K562 (cell line): ENCODE measurements at regions not wholly inside any gene's neighbourhood (a gene's known extent, or its start where the extent isn't known, plus 50 kb on each side); places are given as distances from the start of the nearest gene placed in this dataset.
"Not testable (repeated sequence)": the region's sequence is repeated elsewhere in the genome, so short reads cannot be mapped to it uniquely, and the experiment has no call there.

Experiments used
- ATAC-seq: fragments of 200-7000 bp; cut with Tn5 transposase; 3 replicates; pipeline ENCODE4 v1.9.1; 2020; ENCODE audit warnings: moderate library complexity
- BruUV-seq: library from RNA; stranded (reverse); fragments of 400-500 nt; replicated peaks from 2 replicates; lab custom pipeline; 2021; lab: Mats Ljungman, UMichigan
- CTCF ChIA-PET: fragments of 300-600 bp; formaldehyde crosslinking; extraction: SDS; loops from one replicate; lab custom pipeline; 2021; ENCODE audit warnings: low intra/inter-chr PET ratio; lab: Yijun Ruan, JAX
- POLR2A ChIA-PET: fragments of 300-600, 350-650 bp; sonication (Branson Sonifier 250); formaldehyde crosslinking; extraction: SDS; loops from one replicate; lab custom pipeline; 2021; ENCODE audit warnings: antibody characterized with exemption, inconsistent platforms; lab: Yijun Ruan, JAX
- DNase-seq, 4 experiments: peaks; one replicate each; pipeline versions ENCODE4 v3.0.0 to v3.0.0-alpha.2; 2011 to 2018; ENCODE audit warnings: low spot score in 3 of 4, mixed read lengths in 3 of 4; ENCODE audit errors: extremely low read depth in 1 of 4
- FAIRE-seq: peaks from 2 replicates; lab custom pipeline; 2011; peaks lifted over from hg19 to GRCh38; lab: Jason Lieb, UNC
- H2AFZ ChIP-seq: 2 replicates; pipeline ENCODE4 v1.6.0; 2011; ENCODE audit warnings: low read depth, low read length, control low read depth, inconsistent platforms
- H3K27ac ChIP-seq: fragments of 200-600 bp; 3 replicates; pipeline ENCODE4 v1.8.0; 2011; ENCODE audit warnings: low read depth, mild to moderate bottlenecking, control low read depth, inconsistent platforms, low read length, moderate library complexity, mixed read lengths; ENCODE audit errors: extremely low read depth
- H3K27me3 ChIP-seq, 2 experiments: fragments of 300-600 bp in 1 of 2; 2 replicates in 1 of 2; 3 replicates in 1 of 2; pipeline versions ENCODE4 v1.6.0 to v1.8.0; 2011; ENCODE audit warnings: inconsistent platforms in 2 of 2, low read length in 2 of 2, mild to moderate bottlenecking in 1 of 2, mixed read lengths in 1 of 2, moderate library complexity in 1 of 2; ENCODE audit not compliant: control insufficient read depth in 2 of 2, insufficient read depth in 2 of 2
- H3K36me3 ChIP-seq: fragments of 300-600 bp; 3 replicates; pipeline ENCODE4 v1.8.0; 2011; ENCODE audit warnings: mild to moderate bottlenecking, low read length, inconsistent platforms; ENCODE audit not compliant: control insufficient read depth, insufficient read depth
- H3K4me1 ChIP-seq, 2 experiments: fragments of 200-600 bp in 1 of 2; replicated peaks in 1 of 2; 2 replicates in 1 of 2; 3 replicates in 1 of 2; pipeline versions ENCODE4 v1.5.1 to v1.8.0; 2011; ENCODE audit warnings: inconsistent platforms in 2 of 2, low read length in 2 of 2, mild to moderate bottlenecking in 1 of 2, mixed read lengths in 1 of 2, moderate library complexity in 1 of 2; ENCODE audit not compliant: control insufficient read depth in 2 of 2, insufficient read depth in 2 of 2
- H3K4me2 ChIP-seq: 2 replicates; pipeline ENCODE4 v1.6.1; 2011; ENCODE audit warnings: low read length, control low read depth, inconsistent platforms, mixed read lengths; ENCODE audit not compliant: insufficient read depth
- H3K4me3 ChIP-seq: fragments of 200-600 bp; sonication (generic), shearing (Covaris generic); 2 replicates; pipeline ENCODE4 v1.5.1; 2016; ENCODE audit warnings: control low read depth, inconsistent platforms
- H3K79me2 ChIP-seq: fragments of 200-600 bp; 3 replicates; pipeline ENCODE4 v1.8.0; 2011; ENCODE audit warnings: low read length, inconsistent platforms; ENCODE audit not compliant: control insufficient read depth, insufficient read depth
- H3K9ac ChIP-seq, 2 experiments: 2 replicates each; pipeline versions ENCODE4 v1.6.0 to v1.6.1; 2011; ENCODE audit warnings: low read depth in 2 of 2, low read length in 2 of 2, control low read depth in 1 of 2, inconsistent platforms in 1 of 2, mild to moderate bottlenecking in 1 of 2, mixed read lengths in 1 of 2; ENCODE audit not compliant: insufficient read depth in 1 of 2
- H3K9me1 ChIP-seq: one replicate; pipeline ENCODE4 v1.6.0; 2011; ENCODE audit warnings: inconsistent platforms, mild to moderate bottlenecking, low read length, moderate library complexity; ENCODE audit not compliant: control insufficient read depth, insufficient read depth
- H3K9me3 ChIP-seq: replicated peaks from 2 replicates; pipeline ENCODE4 v1.5.1; 2011; ENCODE audit warnings: low read depth, low read length, inconsistent platforms; ENCODE audit not compliant: control insufficient read depth, insufficient read depth
- H4K20me1 ChIP-seq: replicated peaks from 2 replicates; pipeline ENCODE4 v1.6.1; 2011; ENCODE audit warnings: low read length, inconsistent platforms, mixed read lengths; ENCODE audit not compliant: control insufficient read depth, insufficient read depth
- ATF3 ChIP-seq, 2 experiments: fragments of 450-650 bp in 1 of 2; sonication (generic) in 1 of 2; formaldehyde crosslinking in 1 of 2; IDR thresholded peaks in 1 of 2; conservative IDR thresholded peaks in 1 of 2; 2 replicates each; pipeline versions ENCODE4 v1.6.1 to v1.8.1; 2016 to 2023; ENCODE audit warnings: mild to moderate bottlenecking in 2 of 2, moderate library complexity in 2 of 2, inconsistent platforms in 1 of 2, missing genetic modification reagents in 1 of 2
- ATF7 ChIP-seq: fragments of 450-650 bp; IDR thresholded peaks from 2 replicates; pipeline ENCODE4 v1.7.1; 2014; ENCODE audit warnings: mild to moderate bottlenecking, moderate library complexity
- CREM ChIP-seq: IDR thresholded peaks from 2 replicates; pipeline ENCODE4 v1.6.1; 2014; ENCODE audit warnings: antibody characterized with exemption, low read depth
- CXXC5 ChIP-seq: fragments of 250-450 bp; sonication (Bioruptor Pico); IDR thresholded peaks from 2 replicates; pipeline ENCODE4 v1.8.0; 2022; ENCODE audit warnings: inconsistent platforms, mild to moderate bottlenecking, moderate library complexity
- DPF2 ChIP-seq: fragments of 450-650 bp; IDR thresholded peaks from 2 replicates; pipeline ENCODE4 v1.6.1; 2016
- FOXM1 ChIP-seq, 2 experiments: fragments of 450-650 bp in 1 of 2; sonication (generic) in 1 of 2; formaldehyde crosslinking in 1 of 2; IDR thresholded peaks; 2 replicates each; pipeline versions ENCODE4 v1.6.1 to v1.9.0; 2017 to 2022; ENCODE audit warnings: low read depth in 2 of 2, mild to moderate bottlenecking in 2 of 2, missing genetic modification reagents in 1 of 2, moderate library complexity in 1 of 2
- GABPA ChIP-seq: fragments of 200-800 bp; sonication (Bioruptor generic); conservative IDR thresholded peaks from 2 replicates; pipeline ENCODE4 v1.6.1; 2016; ENCODE audit warnings: low read depth, missing genetic modification characterization, missing compliant biosample characterization
- HDAC2 ChIP-seq: fragments of 450-650 bp; IDR thresholded peaks from 2 replicates; pipeline ENCODE4 v1.6.1; 2016; ENCODE audit warnings: mild to moderate bottlenecking
- HDAC3 ChIP-seq: fragments of 450-650 bp; IDR thresholded peaks from 2 replicates; pipeline ENCODE4 v1.6.1; 2018; ENCODE audit warnings: borderline replicate concordance, mild to moderate bottlenecking, moderate library complexity; ENCODE audit not compliant: partially characterized antibody
- MAFK ChIP-seq: IDR thresholded peaks from 2 replicates; pipeline ENCODE4 v1.6.1; 2011; ENCODE audit warnings: low read length, improper control_type of control experiment
- MEF2A ChIP-seq: IDR thresholded peaks from 2 replicates; pipeline ENCODE4 v1.6.1; 2011; ENCODE audit warnings: low read depth, mild to moderate bottlenecking, low read length, moderate library complexity; ENCODE audit not compliant: control insufficient read depth
- SMARCA4 ChIP-seq: fragments of 450-650 bp; IDR thresholded peaks from 2 replicates; pipeline ENCODE4 v1.6.1; 2016
- SPI1 ChIP-seq: IDR thresholded peaks from 2 replicates; pipeline ENCODE4 v1.6.1; 2011; ENCODE audit warnings: low read depth, low read length, control low read depth, borderline replicate concordance
- TAF9B ChIP-seq: fragments of 450-650 bp; IDR thresholded peaks from 2 replicates; pipeline ENCODE4 v1.6.1; 2018; ENCODE audit warnings: mild to moderate bottlenecking; ENCODE audit not compliant: partially characterized antibody
- TAL1 ChIP-seq: fragments of 450-650 bp; IDR thresholded peaks from 2 replicates; pipeline ENCODE4 v1.6.1; 2016; ENCODE audit warnings: mild to moderate bottlenecking
- ZKSCAN8 ChIP-seq: fragments of 200-800 bp; sonication (Bioruptor generic); IDR thresholded peaks from 2 replicates; pipeline ENCODE4 v1.6.1; 2016; ENCODE audit warnings: missing genetic modification characterization, missing compliant biosample characterization
- ZMIZ1 ChIP-seq, 2 experiments: fragments of 150-350 bp in 1 of 2; IDR thresholded peaks; 2 replicates each; pipeline ENCODE4 v1.6.1; 2012 to 2016; ENCODE audit warnings: low read depth in 2 of 2, low read length in 2 of 2, mild to moderate bottlenecking in 1 of 2, moderate library complexity in 1 of 2
- ZNF175 ChIP-seq: fragments of 200-800 bp; sonication (Bioruptor generic); IDR thresholded peaks from 2 replicates; pipeline ENCODE4 v1.6.1; 2016; ENCODE audit warnings: low read depth, mild to moderate bottlenecking, missing genetic modification characterization, missing compliant biosample characterization
- ZNF766 ChIP-seq: fragments of 200-800 bp; sonication (Bioruptor generic); conservative IDR thresholded peaks from 2 replicates; pipeline ENCODE4 v1.6.1; 2016; ENCODE audit warnings: missing genetic modification characterization, missing compliant biosample characterization
- WGBS: fragments of 100-300 bp; shearing (Covaris generic); methylation state at CpG from one replicate; pipeline ENCODE4 v1.1.6; 2016; ENCODE audit warnings: low coverage, mixed read lengths; ENCODE audit not compliant: insufficient coverage; ENCODE audit errors: missing lambda C conversion rate; 5-methylcytosine and 5-hydroxymethylcytosine counted together
- in situ Hi-C: fragments of 300-500 bp; cut with MboI; formaldehyde crosslinking; loops from 4 replicates; pipeline ENCODE4 v1.15.0; 2018; ENCODE audit warnings: inconsistent platforms, mixed read lengths
- intact Hi-C: fragments of 100-400 bp; cut with micrococcal nuclease; formaldehyde crosslinking; loops from 2 replicates; pipeline ENCODE4 v1.14.2; 2022

- H3K9me1 ChIP-seq; POLR2A ChIA-PET; H3K4me3 ChIP-seq; CTCF ChIA-PET; H2AFZ ChIP-seq; H3K27me3 ChIP-seq; in situ Hi-C loops; H3K4me2 ChIP-seq; BruUV-seq; H3K9me3 ChIP-seq; FAIRE-seq; H3K4me1 ChIP-seq; intact Hi-C loops; H3K79me2 ChIP-seq; H3K36me3 ChIP-seq; H3K9ac ChIP-seq; H4K20me1 ChIP-seq; TF ChIP-seq ATF3 (CRISPR knock-in tag; conservative IDR thresholded peaks at IDR 0.05); FOXM1 (CRISPR knock-in tag; IDR thresholded peaks at IDR 0.05; ENCODE audit: low read depth): not testable (repeated sequence)
- 0% methylated on average over 1 of the region's 2 CpGs for WGBS
- peak overlapping the region; percentile 54; the same call in 1 of the 3 replicates for H3K27ac ChIP-seq
- ATAC-seq = peak; percentile 85
- peak in 1 of 4 experiments; percentile 82 for DNase-seq
- TF ChIP-seq ATF3 (IDR thresholded peaks at IDR 0.05) (peak; percentile 83), SPI1 (peak; percentile 70), ZNF175 (CRISPR knock-in tag) (0 out of 2 replicates have a peak, but pooled peaks have one; percentile 39), TAL1 (peak; percentile 82), SMARCA4 (peak; percentile 81), TAF9B (peak; percentile 41), DPF2 (peak; percentile 72), ZNF766 (CRISPR knock-in tag) (peak; percentile 68), CXXC5 (CRISPR knock-in tag) (0 out of 2 replicates have a peak, but pooled peaks have one; percentile 20), MEF2A (peak; percentile 67), ZMIZ1 (IDR thresholded peaks at IDR 0.05; ENCODE audit: low read depth in 2 of 2, low read length in 2 of 2) (peak in 1 of 2 experiments; percentile 74; a peak in 2 of 4 replicates), CREM (peak; percentile 44; the same call in 1 of the 2 replicates), ATF7 (peak; percentile 59; the same call in 1 of the 2 replicates), ZKSCAN8 (CRISPR knock-in tag) (peak; percentile 96), GABPA (tag) (peak; percentile 60), HDAC3 (peak; percentile 78), FOXM1 (IDR thresholded peaks at IDR 0.05; ENCODE audit: low read depth) (peak; percentile 21; the same call in 1 of the 2 replicates), MAFK (peak; percentile 31; the same call in 1 of the 2 replicates), HDAC2 (peak; percentile 81; the same call in 1 of the 2 replicates)
These were observed 91.7 kb downstream of the FAM72B start for GRCh38 chr1:121092329-121092968.
